HAP-1 (cell line): ENCODE measurements at regions not wholly inside any gene's neighbourhood (a gene's known extent, or its start where the extent isn't known, plus 50 kb on each side); places are given as distances from the start of the nearest gene placed in this dataset.

Experiments
- DNase-seq, 2 experiments: peaks; one replicate each; pipeline ENCODE4 v3.0.0-alpha.2; 2016 to 2020; ENCODE audit warnings: low spot score in 2 of 2
- H3K27me3 ChIP-seq: fragments of 250-450 bp; sonication (Bioruptor Pico); 2 replicates; pipeline ENCODE4 v1.5.1; 2020; ENCODE audit warnings: low read depth, mild to moderate bottlenecking, moderate library complexity
- H3K36me3 ChIP-seq: fragments of 250-450 bp; sonication (Bioruptor Pico); replicated peaks from 2 replicates; pipeline ENCODE4 v1.5.1; 2020; ENCODE audit warnings: mild to moderate bottlenecking
- H3K4me1 ChIP-seq: fragments of 250-450 bp; sonication (Bioruptor Pico); 2 replicates; pipeline ENCODE4 v1.5.1; 2020; ENCODE audit warnings: mild to moderate bottlenecking
- H3K4me3 ChIP-seq: fragments of 250-450 bp; sonication (Bioruptor Pico); 2 replicates; pipeline ENCODE4 v1.5.1; 2020; ENCODE audit warnings: mild to moderate bottlenecking, moderate library complexity
- H3K9me3 ChIP-seq: fragments of 250-450 bp; sonication (Bioruptor Pico); 2 replicates; pipeline ENCODE4 v1.5.1; 2020; ENCODE audit warnings: mild to moderate bottlenecking, moderate library complexity
- in situ Hi-C: fragments of 300-500 bp; cut with MboI; formaldehyde crosslinking; loops from 3 replicates; pipeline ENCODE4 v1.14.3; 2020; ENCODE audit warnings: low sequenced_read_pairs, inconsistent platforms, mixed read lengths

- H3K4me1 ChIP-seq = no peaks in the 10 kb centered on the region
- H3K27me3 ChIP-seq = no peaks in the 10 kb centered on the region
- H3K4me3 ChIP-seq = no peak overlapping the region
- in situ Hi-C loops = no loop called here
- no peaks in the 10 kb centered on the region for H3K9me3 ChIP-seq
- DNase-seq = no peak
- H3K36me3 ChIP-seq = no peaks in the 10 kb centered on the region
Measured at GRCh38 chr2:71880846-71881610, 266.6 kb downstream of the CYP26B1 start.

- DNase-seq = no peak
- in situ Hi-C loops = no loop called here
- H3K36me3 ChIP-seq = no peaks in the 10 kb centered on the region
- no peaks in the 10 kb centered on the region for H3K9me3 ChIP-seq
- H3K27me3 ChIP-seq = no peaks in the 10 kb centered on the region
- H3K4me1 ChIP-seq = no peaks in the 10 kb centered on the region
- no peak overlapping the region for H3K4me3 ChIP-seq
Measured at GRCh38 chr2:71880287-71880686, 267.4 kb downstream of the CYP26B1 start.

- no peaks in the 10 kb centered on the region for H3K36me3 ChIP-seq
- no peak overlapping the region for H3K4me3 ChIP-seq
- H3K27me3 ChIP-seq = no peaks in the 10 kb centered on the region
- H3K4me1 ChIP-seq = no peaks in the 10 kb centered on the region
- no peak for DNase-seq
- in situ Hi-C loops = no loop called here
- no peaks in the 10 kb centered on the region for H3K9me3 ChIP-seq
Measured at GRCh38 chr2:71879509-71880184, 268.0 kb downstream of the CYP26B1 start.

- Histone ChIP-seq H3K36me3 (no peaks in the 10 kb centered on the region), H3K4me3 (no peak overlapping the region), H3K27me3 (no peaks in the 10 kb centered on the region), H3K4me1 (no peaks in the 10 kb centered on the region), H3K9me3 (no peaks in the 10 kb centered on the region)
- no peak for DNase-seq
- in situ Hi-C loops = no loop called here
Measured at GRCh38 chr2:71878626-71879508, 268.8 kb downstream of the CYP26B1 start.

- Histone ChIP-seq H3K4me3 (no peak overlapping the region), H3K36me3 (no peaks in the 10 kb centered on the region), H3K9me3 (no peaks in the 10 kb centered on the region), H3K4me1 (no peaks in the 10 kb centered on the region), H3K27me3 (no peaks in the 10 kb centered on the region)
- DNase-seq = no peak
- in situ Hi-C loops = no loop called here
Measured at GRCh38 chr2:71877636-71878035, 270.0 kb downstream of the CYP26B1 start.

- H3K9me3 ChIP-seq = no peaks in the 10 kb centered on the region
- H3K27me3 ChIP-seq = no peaks in the 10 kb centered on the region
- no peak for DNase-seq
- in situ Hi-C loops = no loop called here
- H3K36me3 ChIP-seq = no peaks in the 10 kb centered on the region
- no peaks in the 10 kb centered on the region for H3K4me1 ChIP-seq
- H3K4me3 ChIP-seq = no peak overlapping the region
Measured at GRCh38 chr2:71876542-71877451, 270.9 kb downstream of the CYP26B1 start.

- DNase-seq = no peak
- in situ Hi-C loops = no loop called here
- H3K36me3 ChIP-seq = no peaks in the 10 kb centered on the region
- no peaks in the 10 kb centered on the region for H3K27me3 ChIP-seq
- no peaks in the 10 kb centered on the region for H3K9me3 ChIP-seq
- H3K4me3 ChIP-seq = no peak overlapping the region
- no peaks in the 10 kb centered on the region for H3K4me1 ChIP-seq
Measured at GRCh38 chr2:71872466-71873051, 275.1 kb downstream of the CYP26B1 start.

GRCh38 chr2:71865391-71865965, 282.2 kb downstream of the CYP26B1 start:
- DNase-seq = no peak
- 0 out of 2 replicates have a peak, but pooled peaks cover 2% of the 10 kb centered on the region for H3K27me3 ChIP-seq
- H3K4me3 ChIP-seq = no peak overlapping the region
- H3K36me3 ChIP-seq = no peaks in the 10 kb centered on the region
- no peaks in the 10 kb centered on the region for H3K4me1 ChIP-seq
- no peaks in the 10 kb centered on the region for H3K9me3 ChIP-seq
- in situ Hi-C loops = no loop called here

GRCh38 chr2:71864085-71864484, 283.6 kb downstream of the CYP26B1 start:
- no peak overlapping the region for H3K4me3 ChIP-seq
- H3K27me3 ChIP-seq = 0 out of 2 replicates have a peak, but pooled peaks cover 2% of the 10 kb centered on the region
- H3K9me3 ChIP-seq = no peaks in the 10 kb centered on the region
- H3K36me3 ChIP-seq = no peaks in the 10 kb centered on the region
- in situ Hi-C loops = no loop called here
- no peaks in the 10 kb centered on the region for H3K4me1 ChIP-seq
- no peak for DNase-seq

GRCh38 chr2:71863396-71863795, 284.3 kb downstream of the CYP26B1 start:
- in situ Hi-C loops = no loop called here
- no peak for DNase-seq

GRCh38 chr2:71862921-71863320, 284.7 kb downstream of the CYP26B1 start:
- Histone ChIP-seq H3K27me3 (0 out of 2 replicates have a peak, but pooled peaks cover 2% of the 10 kb centered on the region), H3K9me3 (no peaks in the 10 kb centered on the region), H3K4me3 (no peak overlapping the region), H3K4me1 (no peaks in the 10 kb centered on the region), H3K36me3 (no peaks in the 10 kb centered on the region)
- in situ Hi-C loops = no loop called here
- no peak for DNase-seq

More at GRCh38 chr2:71863396-71863795, 284.3 kb downstream of the CYP26B1 start:
- Histone ChIP-seq H3K36me3 (no peaks in the 10 kb centered on the region), H3K4me3 (no peak overlapping the region), H3K4me1 (no peaks in the 10 kb centered on the region), H3K27me3 (0 out of 2 replicates have a peak, but pooled peaks cover 2% of the 10 kb centered on the region), H3K9me3 (no peaks in the 10 kb centered on the region)
